Thyroid gland (tissue), 4 donors: ENCODE measurements at regions not wholly inside any gene's neighbourhood (a gene's known extent, or its start where the extent isn't known, plus 50 kb on each side); places are given as distances from the start of the nearest gene placed in this dataset.

Experiments
- POLR2A ChIP-seq, 2 donors: fragments of 450-650 bp; IDR thresholded peaks; one replicate each; pipeline ENCODE4 v1.6.1; 2017; ENCODE audit warnings: antibody characterized with exemption in 2 of 2, mild to moderate bottlenecking in 2 of 2, moderate library complexity in 1 of 2
- TF ChIP-seq, protein P1 (sequence below), 6 experiments: fragments of 200-600 bp in 3 of 6; fragments of 450-650 bp in 3 of 6; sonication (generic) in 3 of 6; IDR thresholded peaks; one replicate each; pipeline ENCODE4 v1.5.1; 2016 to 2019; ENCODE audit warnings: antibody characterized with exemption in 6 of 6, mild to moderate bottlenecking in 2 of 6, inconsistent platforms in 1 of 6, moderate library complexity in 1 of 6

- TF ChIP-seq POLR2A (IDR thresholded peaks at IDR 0.05) = no peak
- TF ChIP-seq, protein P1, sequence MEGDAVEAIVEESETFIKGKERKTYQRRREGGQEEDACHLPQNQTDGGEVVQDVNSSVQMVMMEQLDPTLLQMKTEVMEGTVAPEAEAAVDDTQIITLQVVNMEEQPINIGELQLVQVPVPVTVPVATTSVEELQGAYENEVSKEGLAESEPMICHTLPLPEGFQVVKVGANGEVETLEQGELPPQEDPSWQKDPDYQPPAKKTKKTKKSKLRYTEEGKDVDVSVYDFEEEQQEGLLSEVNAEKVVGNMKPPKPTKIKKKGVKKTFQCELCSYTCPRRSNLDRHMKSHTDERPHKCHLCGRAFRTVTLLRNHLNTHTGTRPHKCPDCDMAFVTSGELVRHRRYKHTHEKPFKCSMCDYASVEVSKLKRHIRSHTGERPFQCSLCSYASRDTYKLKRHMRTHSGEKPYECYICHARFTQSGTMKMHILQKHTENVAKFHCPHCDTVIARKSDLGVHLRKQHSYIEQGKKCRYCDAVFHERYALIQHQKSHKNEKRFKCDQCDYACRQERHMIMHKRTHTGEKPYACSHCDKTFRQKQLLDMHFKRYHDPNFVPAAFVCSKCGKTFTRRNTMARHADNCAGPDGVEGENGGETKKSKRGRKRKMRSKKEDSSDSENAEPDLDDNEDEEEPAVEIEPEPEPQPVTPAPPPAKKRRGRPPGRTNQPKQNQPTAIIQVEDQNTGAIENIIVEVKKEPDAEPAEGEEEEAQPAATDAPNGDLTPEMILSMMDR (IDR thresholded peaks at IDR 0.05) = no peak
Measured at GRCh38 chr7:155369766-155370165, 72.1 kb downstream of the INSIG1 start.
